ENCODE measurements at regions not wholly inside any gene's neighbourhood (a gene's known extent, or its start where the extent isn't known, plus 50 kb on each side); places are given as distances from the start of the nearest gene placed in this dataset.

DNA sequence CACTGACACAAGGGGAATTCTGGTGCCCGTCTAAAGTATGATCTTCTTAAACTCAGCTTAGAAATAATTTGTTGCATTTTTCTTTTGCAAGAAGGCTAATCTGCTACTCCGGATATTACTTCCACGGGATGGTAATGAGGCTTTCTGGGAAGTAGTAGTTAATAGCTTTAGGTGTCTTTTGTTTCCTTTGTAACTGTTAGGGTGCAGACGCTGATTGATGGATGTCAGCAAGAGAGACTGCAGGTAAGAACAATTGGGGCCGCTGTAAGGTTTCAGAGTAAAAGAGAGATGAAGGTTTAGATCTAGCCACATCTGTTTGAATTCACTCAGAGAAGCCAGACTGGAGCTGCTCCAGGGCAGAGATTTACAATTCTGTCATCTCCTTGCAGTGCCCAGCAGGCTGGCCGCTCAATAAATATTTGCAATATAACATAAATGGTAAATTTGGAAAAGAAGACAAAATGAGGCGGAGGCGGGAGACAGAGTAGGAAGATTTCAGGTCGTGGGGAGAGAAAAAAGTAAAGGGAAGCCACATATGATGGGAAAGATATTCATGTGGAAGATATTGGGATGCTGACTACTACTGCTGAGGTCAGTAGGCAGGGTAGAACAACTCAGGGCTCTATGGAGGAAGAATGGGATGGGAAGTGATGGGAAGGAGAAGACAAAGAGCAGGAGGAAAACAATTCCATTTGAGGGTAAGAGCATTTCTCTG is 320.5 kb downstream of the AASDHPPT start:
- TF ChIP-seq RAD21 (IDR thresholded peaks at IDR 0.05; ENCODE audit: low read depth) (no peak), EGR1 (IDR thresholded peaks at IDR 0.05) (no peak), TAF1 (IDR thresholded peaks at IDR 0.05; ENCODE audit: low read depth) (no peak), FOXM1 (IDR thresholded peaks at IDR 0.05; ENCODE audit: borderline replicate concordance, low read depth) (no peak), YY1 (IDR thresholded peaks at IDR 0.05; ENCODE audit: low read depth) (no peak), CEBPB (IDR thresholded peaks at IDR 0.05) (no peak), EP300 (IDR thresholded peaks at IDR 0.05; ENCODE audit: borderline replicate concordance) (no peak), TEAD4 (IDR thresholded peaks at IDR 0.05) (no peak), NFIC (IDR thresholded peaks at IDR 0.05) (no peak), ZBTB7A (IDR thresholded peaks at IDR 0.05; ENCODE audit: low read depth) (no peak), CREB1 (IDR thresholded peaks at IDR 0.05; ENCODE audit: low read depth) (no peak), TCF12 (IDR thresholded peaks at IDR 0.05; ENCODE audit: low read depth) (no peak)
- TF ChIP-seq, protein P1, sequence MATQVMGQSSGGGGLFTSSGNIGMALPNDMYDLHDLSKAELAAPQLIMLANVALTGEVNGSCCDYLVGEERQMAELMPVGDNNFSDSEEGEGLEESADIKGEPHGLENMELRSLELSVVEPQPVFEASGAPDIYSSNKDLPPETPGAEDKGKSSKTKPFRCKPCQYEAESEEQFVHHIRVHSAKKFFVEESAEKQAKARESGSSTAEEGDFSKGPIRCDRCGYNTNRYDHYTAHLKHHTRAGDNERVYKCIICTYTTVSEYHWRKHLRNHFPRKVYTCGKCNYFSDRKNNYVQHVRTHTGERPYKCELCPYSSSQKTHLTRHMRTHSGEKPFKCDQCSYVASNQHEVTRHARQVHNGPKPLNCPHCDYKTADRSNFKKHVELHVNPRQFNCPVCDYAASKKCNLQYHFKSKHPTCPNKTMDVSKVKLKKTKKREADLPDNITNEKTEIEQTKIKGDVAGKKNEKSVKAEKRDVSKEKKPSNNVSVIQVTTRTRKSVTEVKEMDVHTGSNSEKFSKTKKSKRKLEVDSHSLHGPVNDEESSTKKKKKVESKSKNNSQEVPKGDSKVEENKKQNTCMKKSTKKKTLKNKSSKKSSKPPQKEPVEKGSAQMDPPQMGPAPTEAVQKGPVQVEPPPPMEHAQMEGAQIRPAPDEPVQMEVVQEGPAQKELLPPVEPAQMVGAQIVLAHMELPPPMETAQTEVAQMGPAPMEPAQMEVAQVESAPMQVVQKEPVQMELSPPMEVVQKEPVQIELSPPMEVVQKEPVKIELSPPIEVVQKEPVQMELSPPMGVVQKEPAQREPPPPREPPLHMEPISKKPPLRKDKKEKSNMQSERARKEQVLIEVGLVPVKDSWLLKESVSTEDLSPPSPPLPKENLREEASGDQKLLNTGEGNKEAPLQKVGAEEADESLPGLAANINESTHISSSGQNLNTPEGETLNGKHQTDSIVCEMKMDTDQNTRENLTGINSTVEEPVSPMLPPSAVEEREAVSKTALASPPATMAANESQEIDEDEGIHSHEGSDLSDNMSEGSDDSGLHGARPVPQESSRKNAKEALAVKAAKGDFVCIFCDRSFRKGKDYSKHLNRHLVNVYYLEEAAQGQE (IDR thresholded peaks at IDR 0.05; ENCODE audit: low read depth): no peak
- TF ChIP-seq, protein P2, sequence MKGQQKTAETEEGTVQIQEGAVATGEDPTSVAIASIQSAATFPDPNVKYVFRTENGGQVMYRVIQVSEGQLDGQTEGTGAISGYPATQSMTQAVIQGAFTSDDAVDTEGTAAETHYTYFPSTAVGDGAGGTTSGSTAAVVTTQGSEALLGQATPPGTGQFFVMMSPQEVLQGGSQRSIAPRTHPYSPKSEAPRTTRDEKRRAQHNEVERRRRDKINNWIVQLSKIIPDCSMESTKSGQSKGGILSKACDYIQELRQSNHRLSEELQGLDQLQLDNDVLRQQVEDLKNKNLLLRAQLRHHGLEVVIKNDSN (IDR thresholded peaks at IDR 0.05): no peak
- TF ChIP-seq, protein P3, sequence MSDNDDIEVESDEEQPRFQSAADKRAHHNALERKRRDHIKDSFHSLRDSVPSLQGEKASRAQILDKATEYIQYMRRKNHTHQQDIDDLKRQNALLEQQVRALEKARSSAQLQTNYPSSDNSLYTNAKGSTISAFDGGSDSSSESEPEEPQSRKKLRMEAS (IDR thresholded peaks at IDR 0.05): no peak

DNA sequence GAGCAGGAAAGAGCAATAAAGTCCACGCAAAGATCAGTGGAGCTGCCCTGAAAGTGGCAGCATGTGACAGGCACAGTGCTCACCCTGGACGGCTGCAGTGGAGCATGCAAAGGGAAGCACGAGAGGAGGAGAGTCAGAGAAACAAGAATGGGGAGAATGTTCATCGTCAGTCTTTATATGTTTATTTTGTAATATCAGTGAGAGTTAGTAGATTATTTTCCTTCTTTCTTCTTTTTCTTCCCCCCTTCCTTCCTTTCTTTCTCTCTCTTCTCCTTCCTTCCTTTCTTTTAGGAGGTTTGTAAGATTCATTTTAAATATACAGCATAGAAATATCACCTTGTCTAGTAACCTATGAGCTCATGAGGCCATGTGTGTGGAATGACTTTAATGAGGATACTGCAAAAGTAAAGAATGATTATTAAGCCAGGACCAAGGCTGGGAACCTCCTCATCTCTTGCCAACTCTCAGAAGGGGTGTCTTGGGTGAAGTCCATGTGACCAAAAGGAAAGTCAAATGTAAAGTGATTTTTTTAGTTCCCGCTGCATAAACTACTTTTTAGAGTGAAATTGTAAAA is 321.1 kb downstream of the AASDHPPT start:
- no peak for TF ChIP-seq CEBPB (IDR thresholded peaks at IDR 0.05)
- TF ChIP-seq, protein P2 (IDR thresholded peaks at IDR 0.05): no peak
- no peak for TF ChIP-seq EGR1 (IDR thresholded peaks at IDR 0.05)
- no peak for TF ChIP-seq EP300 (IDR thresholded peaks at IDR 0.05; ENCODE audit: borderline replicate concordance)
- no peak for TF ChIP-seq YY1 (IDR thresholded peaks at IDR 0.05; ENCODE audit: low read depth)
- no peak for TF ChIP-seq FOXM1 (IDR thresholded peaks at IDR 0.05; ENCODE audit: borderline replicate concordance, low read depth)
- no peak for TF ChIP-seq CREB1 (IDR thresholded peaks at IDR 0.05; ENCODE audit: low read depth)
- no peak for TF ChIP-seq NFIC (IDR thresholded peaks at IDR 0.05)
- TF ChIP-seq, protein P1 (IDR thresholded peaks at IDR 0.05; ENCODE audit: low read depth): no peak
- TF ChIP-seq TAF1 (IDR thresholded peaks at IDR 0.05; ENCODE audit: low read depth): no peak
- TF ChIP-seq ZBTB7A (IDR thresholded peaks at IDR 0.05; ENCODE audit: low read depth): no peak
- no peak for TF ChIP-seq TCF12 (IDR thresholded peaks at IDR 0.05; ENCODE audit: low read depth)
- TF ChIP-seq TEAD4 (IDR thresholded peaks at IDR 0.05): no peak
- TF ChIP-seq, protein P3 (IDR thresholded peaks at IDR 0.05): no peak

DNA sequence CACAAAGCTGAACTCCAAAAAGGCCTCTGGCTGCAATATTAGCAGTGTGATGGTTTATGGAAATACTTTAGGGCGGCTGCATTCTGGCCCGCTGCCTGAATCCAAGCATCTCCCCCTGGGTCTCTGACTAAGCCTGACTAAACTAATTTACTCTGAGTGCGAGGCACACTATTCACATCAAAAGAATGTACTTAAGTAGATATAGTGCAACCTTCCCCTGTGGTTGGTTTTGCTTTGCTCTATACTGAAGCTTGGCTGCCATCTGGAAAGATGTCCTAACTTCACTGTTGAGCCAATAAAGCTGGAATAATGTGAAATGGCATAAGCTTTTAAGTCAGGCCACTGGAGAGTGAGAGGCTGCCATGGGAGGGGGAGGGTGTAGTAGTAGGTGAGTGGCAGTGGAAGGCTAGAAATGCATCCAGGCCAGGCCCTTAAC is 321.6 kb downstream of the AASDHPPT start:
- TF ChIP-seq FOXM1 (IDR thresholded peaks at IDR 0.05; ENCODE audit: borderline replicate concordance, low read depth) (no peak), ZBTB7A (IDR thresholded peaks at IDR 0.05; ENCODE audit: low read depth) (no peak), TCF12 (IDR thresholded peaks at IDR 0.05; ENCODE audit: low read depth) (no peak), YY1 (IDR thresholded peaks at IDR 0.05; ENCODE audit: low read depth) (no peak), RAD21 (IDR thresholded peaks at IDR 0.05; ENCODE audit: low read depth) (no peak), CREB1 (IDR thresholded peaks at IDR 0.05; ENCODE audit: low read depth) (no peak), EP300 (IDR thresholded peaks at IDR 0.05; ENCODE audit: borderline replicate concordance) (no peak)
- TF ChIP-seq, protein P3 (IDR thresholded peaks at IDR 0.05): no peak

DNA sequence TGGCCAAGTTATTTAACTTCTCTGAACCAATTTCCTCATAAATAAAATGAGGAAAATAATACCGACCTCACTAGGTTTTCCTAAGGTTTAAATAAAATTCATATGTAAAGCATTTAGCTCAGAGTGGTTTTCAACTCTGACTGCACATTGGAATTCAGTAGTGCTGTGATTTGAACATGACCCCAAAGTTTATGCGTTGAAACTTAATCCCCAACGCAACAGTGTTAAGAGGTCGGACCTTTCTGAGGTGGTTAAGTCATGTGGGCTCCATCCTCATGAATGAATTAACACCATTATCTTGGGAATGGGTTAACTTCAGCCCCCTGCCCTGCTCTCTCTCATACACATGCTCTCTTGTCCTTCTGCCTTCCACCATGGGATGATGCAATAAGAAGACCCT is 322.2 kb downstream of the AASDHPPT start:
- no peak for TF ChIP-seq CREB1 (IDR thresholded peaks at IDR 0.05; ENCODE audit: low read depth)
- no peak for TF ChIP-seq EP300 (IDR thresholded peaks at IDR 0.05; ENCODE audit: borderline replicate concordance)
- no peak for TF ChIP-seq ZBTB7A (IDR thresholded peaks at IDR 0.05; ENCODE audit: low read depth)
- no peak for TF ChIP-seq RAD21 (IDR thresholded peaks at IDR 0.05; ENCODE audit: low read depth)
- TF ChIP-seq, protein P1 (IDR thresholded peaks at IDR 0.05; ENCODE audit: low read depth): no peak
- no peak for TF ChIP-seq TCF12 (IDR thresholded peaks at IDR 0.05; ENCODE audit: low read depth)
- TF ChIP-seq, protein P2 (IDR thresholded peaks at IDR 0.05): no peak
- TF ChIP-seq YY1 (IDR thresholded peaks at IDR 0.05; ENCODE audit: low read depth): no peak
- TF ChIP-seq EGR1 (IDR thresholded peaks at IDR 0.05): no peak
- TF ChIP-seq TEAD4 (IDR thresholded peaks at IDR 0.05): no peak
- no peak for TF ChIP-seq CEBPB (IDR thresholded peaks at IDR 0.05)
- TF ChIP-seq FOXM1 (IDR thresholded peaks at IDR 0.05; ENCODE audit: borderline replicate concordance, low read depth): no peak
- no peak for TF ChIP-seq NFIC (IDR thresholded peaks at IDR 0.05)
- TF ChIP-seq, protein P3 (IDR thresholded peaks at IDR 0.05): no peak
- TF ChIP-seq TAF1 (IDR thresholded peaks at IDR 0.05; ENCODE audit: low read depth): no peak

All from Ishikawa (cell line).